HepG2 (cell line): ENCODE measurements at regions not wholly inside any gene's neighbourhood (a gene's known extent, or its start where the extent isn't known, plus 50 kb on each side); places are given as distances from the start of the nearest gene placed in this dataset.

ENCODE experiments used
- ATAC-seq: fragments of 200-7000 bp; cut with Tn5 transposase; 3 replicates; pipeline ENCODE4 v1.9.1; 2020; ENCODE audit warnings: mild to moderate bottlenecking, moderate library complexity
- BruUV-seq: library from RNA; stranded (reverse); fragments of 400-500 nt; replicated peaks from 2 replicates; lab custom pipeline; 2021; lab: Mats Ljungman, UMichigan
- CTCF ChIA-PET: fragments of 300-600 bp; formaldehyde crosslinking; extraction: SDS; loops from one replicate; lab custom pipeline; 2021; ENCODE audit warnings: low total read pairs, inconsistent platforms, low intra/inter-chr PET ratio; lab: Yijun Ruan, JAX
- POLR2A ChIA-PET: fragments of 350-600 bp; sonication (Branson Sonifier 250); formaldehyde crosslinking; loops from one replicate; lab custom pipeline; 2020; ENCODE audit warnings: antibody characterized with exemption, inconsistent platforms; lab: Yijun Ruan, JAX
- DNase-seq: peaks from one replicate; pipeline ENCODE4 v3.0.0-alpha.2; 2015; ENCODE audit warnings: low spot score
- FAIRE-seq: peaks from 3 replicates; lab custom pipeline; 2011; peaks lifted over from hg19 to GRCh38; lab: Jason Lieb, UNC
- H2AFZ ChIP-seq: one replicate; pipeline ENCODE4 v1.6.1; 2011; ENCODE audit warnings: low read length, inconsistent platforms
- H3K27ac ChIP-seq: fragments of 300-600 bp; 3 replicates; pipeline ENCODE4 v1.8.0; 2011; ENCODE audit warnings: mixed run types, mild to moderate bottlenecking, mixed read lengths, low read length, inconsistent platforms; ENCODE audit not compliant: insufficient read depth; ENCODE audit errors: extremely low read length
- H3K27me3 ChIP-seq, 2 experiments: fragments of 200-600 bp in 1 of 2; 2 replicates in 1 of 2; 3 replicates in 1 of 2; pipeline versions ENCODE4 v1.6.0 to v1.8.0; 2011; ENCODE audit warnings: low read length in 2 of 2, mild to moderate bottlenecking in 2 of 2, moderate library complexity in 2 of 2, inconsistent platforms in 1 of 2; ENCODE audit not compliant: insufficient read depth in 2 of 2, control insufficient read depth in 1 of 2
- H3K36me3 ChIP-seq, 2 experiments: fragments of 200-600 bp in 1 of 2; replicated peaks in 1 of 2; 2 replicates in 1 of 2; 3 replicates in 1 of 2; pipeline versions ENCODE4 v1.5.1 to v1.8.0; 2011; ENCODE audit warnings: low read length in 2 of 2, inconsistent platforms in 1 of 2; ENCODE audit not compliant: insufficient read depth in 2 of 2, control insufficient read depth in 1 of 2
- H3K4me1 ChIP-seq: 2 replicates; pipeline ENCODE4 v1.5.1; 2012; ENCODE audit warnings: low read length, inconsistent platforms; ENCODE audit not compliant: insufficient read depth
- H3K4me2 ChIP-seq: 2 replicates; pipeline ENCODE4 v1.6.0; 2011; ENCODE audit warnings: low read depth, low read length, inconsistent platforms
- H3K4me3 ChIP-seq, 3 experiments: fragments of 200-600 bp in 1 of 3; sonication (generic), shearing (Covaris generic) in 1 of 3; replicated peaks in 1 of 3; 2 replicates each; pipeline ENCODE4 v1.5.1; 2011 to 2016; ENCODE audit warnings: low read length in 3 of 3, inconsistent platforms in 2 of 3, low read depth in 2 of 3, mild to moderate bottlenecking in 2 of 3, control low read depth in 1 of 3, mixed read lengths in 1 of 3; ENCODE audit not compliant: insufficient read depth in 1 of 3
- H3K79me2 ChIP-seq: one replicate; pipeline ENCODE4 v1.6.1; 2011; ENCODE audit warnings: low read length, inconsistent platforms; ENCODE audit not compliant: insufficient read depth
- H3K9ac ChIP-seq: 2 replicates; pipeline ENCODE4 v1.6.0; 2011; ENCODE audit warnings: mild to moderate bottlenecking, low read depth, low read length, inconsistent platforms; ENCODE audit not compliant: insufficient read depth
- H3K9me3 ChIP-seq: 2 replicates; pipeline ENCODE4 v1.5.1; 2012; ENCODE audit warnings: mild to moderate bottlenecking, low read length
- H4K20me1 ChIP-seq: 2 replicates; pipeline ENCODE4 v1.6.0; 2011; ENCODE audit warnings: inconsistent platforms, mild to moderate bottlenecking, low read length, moderate library complexity; ENCODE audit not compliant: insufficient read depth
- MBD4 ChIP-seq: IDR thresholded peaks from 2 replicates; pipeline ENCODE4 v1.6.1; 2012; ENCODE audit warnings: low read length, inconsistent platforms, borderline replicate concordance
- UBTF ChIP-seq: sonication (generic); formaldehyde crosslinking; IDR thresholded peaks from 2 replicates; pipeline ENCODE4 v1.4.0; 2020; ENCODE audit warnings: mild to moderate bottlenecking, missing genetic modification reagents
- XBP1 ChIP-seq: sonication (generic); formaldehyde crosslinking; IDR thresholded peaks from 2 replicates; pipeline ENCODE4 v1.5.0; 2020; ENCODE audit warnings: missing genetic modification reagents
- ZBTB2 ChIP-seq: sonication (generic); formaldehyde crosslinking; IDR thresholded peaks from 2 replicates; pipeline ENCODE4 v1.8.0; 2022; ENCODE audit warnings: low read depth, missing genetic modification reagents
- ZNF232 ChIP-seq: sonication (generic); formaldehyde crosslinking; IDR thresholded peaks from 2 replicates; pipeline ENCODE4 v1.4.0; 2020; ENCODE audit warnings: missing genetic modification reagents, borderline replicate concordance
- ZNF30 ChIP-seq: sonication (generic); formaldehyde crosslinking; IDR thresholded peaks from 2 replicates; pipeline ENCODE4 v1.5.0; 2020; ENCODE audit warnings: mild to moderate bottlenecking, missing genetic modification reagents
- WGBS: methylation state at CpG from one replicate; pipeline ENCODE4 v1.1.6; 2017; ENCODE audit warnings: low lambda C conversion rate; 5-methylcytosine and 5-hydroxymethylcytosine counted together
- in situ Hi-C: cut with HindIII; loops from 2 replicates; pipeline ENCODE4 v1.10.0; 2017; ENCODE audit warnings: low pct_unique_long_range_greater_than_20kb; ENCODE audit not compliant: extremely low pct_ligation_motif_present
- intact Hi-C: fragments of 100-400 bp; cut with micrococcal nuclease; formaldehyde crosslinking; loops from one replicate; pipeline ENCODE4 v1.10.0; 2022; ENCODE audit not compliant: unreplicated experiment

GRCh38 chr13:90872491-90873025 lies 474.9 kb upstream of the MIR17HG start:
- WGBS: 2% methylated on average over 4 of the region's 4 CpGs
- Histone ChIP-seq H3K27me3 (no peaks in the 10 kb centered on the region), H2AFZ (no peak overlapping the region), H3K79me2 (no peaks in the 10 kb centered on the region), H3K9ac (no peak overlapping the region), H4K20me1 (no peaks in the 10 kb centered on the region), H3K4me2 (no peak overlapping the region), H3K27ac (no peak overlapping the region), H3K4me1 (peaks cover 7% of the 10 kb centered on the region), H3K9me3 (no peaks in the 10 kb centered on the region), H3K4me3 (no peak overlapping the region), H3K36me3 (no peaks in the 10 kb centered on the region)
- no peak for FAIRE-seq
- intact Hi-C loops: no loop called here
- no peak for ATAC-seq
- no peak for DNase-seq
- in situ Hi-C loops: no loop called here
- no TSS peak for BruUV-seq
- CTCF ChIA-PET: no interaction called here
- TF ChIP-seq MBD4 (no peak), ZNF232 (no peak), ZNF30 (CRISPR knock-in tag) (no peak)
- POLR2A ChIA-PET: no interaction called here

- Histone ChIP-seq H3K4me3 (no peak overlapping the region), H3K27ac (no peak overlapping the region), H3K4me1 (no peaks in the 10 kb centered on the region), H3K27me3 (no peaks in the 10 kb centered on the region), H3K36me3 (no peaks in the 10 kb centered on the region), H3K9me3 (no peaks in the 10 kb centered on the region), H3K9ac (no peak overlapping the region), H4K20me1 (no peaks in the 10 kb centered on the region), H3K79me2 (no peaks in the 10 kb centered on the region), H2AFZ (no peak overlapping the region), H3K4me2 (no peak overlapping the region)
- in situ Hi-C loops: no loop called here
- DNase-seq (no peak), ATAC-seq (no peak), FAIRE-seq (no peak)
- no TSS peak for BruUV-seq
- intact Hi-C loops: no loop called here
- TF ChIP-seq UBTF (CRISPR knock-in tag): no peak
- no peak for TF ChIP-seq XBP1 (CRISPR knock-in tag)
- no peak for TF ChIP-seq ZBTB2 (CRISPR knock-in tag)
- WGBS: 60% methylated on average over 5 of the region's 5 CpGs
- CTCF ChIA-PET: no interaction called here
- POLR2A ChIA-PET: no interaction called here
These were observed 466.7 kb upstream of the MIR17HG start for GRCh38 chr13:90880790-90881189.
